ENCODE measurements at regions not wholly inside any gene's neighbourhood (a gene's known extent, or its start where the extent isn't known, plus 50 kb on each side); places are given as distances from the start of the nearest gene placed in this dataset.
A peak's percentile ranks its signal among the peaks of the same experiment; 100 is the strongest.

- DNase-seq (ENCODE audit: low read depth), result no peak
Observed at GRCh38 chr12:11568155-11568761, 81.2 kb upstream of the ETV6 start.

DNA sequence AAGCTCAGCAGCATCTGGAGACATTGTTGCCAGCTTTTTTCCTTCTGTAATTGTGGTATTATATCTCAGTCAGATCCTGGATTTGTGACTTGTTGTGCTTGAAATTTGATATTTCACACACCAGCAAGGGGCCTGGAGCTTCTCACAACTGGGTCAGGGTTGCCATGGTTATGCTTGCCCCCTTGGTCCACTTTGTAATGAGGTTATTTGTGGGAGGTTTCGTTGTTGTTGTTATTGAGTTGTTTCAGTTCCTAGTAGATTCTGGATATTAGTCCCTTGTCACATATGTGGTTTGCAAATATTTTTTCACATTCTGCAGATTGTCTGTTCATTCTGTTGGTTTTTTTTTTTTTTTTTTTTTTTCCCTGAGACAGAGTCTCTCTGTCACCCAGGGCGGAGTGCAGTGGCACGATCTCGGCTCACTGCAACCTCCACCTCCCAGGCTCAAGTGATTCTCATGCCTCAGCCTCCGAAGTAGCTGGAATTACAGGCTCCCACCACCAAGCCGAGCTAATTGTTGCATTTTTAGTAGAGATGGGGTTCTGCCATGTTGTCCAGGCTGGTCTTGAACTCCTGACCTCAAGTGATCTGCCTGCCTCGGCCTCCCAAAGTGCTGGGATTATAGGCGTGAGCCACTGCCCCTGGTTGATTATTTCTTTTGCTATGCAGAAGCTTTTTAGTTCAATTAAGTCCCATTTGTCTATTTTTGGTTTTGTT is 80.6 kb upstream of the ETV6 start:
- no peak for DNase-seq (ENCODE audit: low read depth)

DNA sequence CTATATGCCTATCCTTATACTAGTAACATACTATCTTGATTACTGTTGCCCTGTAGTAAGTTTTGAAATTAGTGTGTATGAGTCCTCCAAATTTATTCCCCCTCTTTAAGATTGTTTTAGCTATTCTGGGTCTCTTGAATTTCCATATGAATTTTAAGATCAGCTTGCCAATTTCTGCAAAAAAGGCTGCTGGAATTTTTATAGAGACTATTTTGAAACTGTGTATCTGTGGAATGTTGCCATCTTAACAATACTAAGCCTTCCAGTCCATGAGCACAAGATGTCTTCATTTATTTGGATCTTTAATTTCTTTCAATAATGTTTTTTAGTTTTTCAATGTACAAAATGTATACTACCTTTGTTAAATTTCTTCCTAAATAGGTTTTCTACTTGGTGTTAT is 79.8 kb upstream of the ETV6 start:
- DNase-seq (ENCODE audit: low read depth), result no peak

GRCh38 chr12:11573880-11574279 is 75.6 kb upstream of the ETV6 start:
- no peak for DNase-seq (ENCODE audit: low read depth)

- DNase-seq (ENCODE audit: low read depth), result no peak
Observed at GRCh38 chr12:11576104-11576503, 73.4 kb upstream of the ETV6 start.

- DNase-seq (ENCODE audit: low read depth), result no peak
Observed at GRCh38 chr12:11577658-11578260, 71.7 kb upstream of the ETV6 start.

- no peak for DNase-seq (ENCODE audit: low read depth)
Observed at GRCh38 chr12:11578461-11578993, 70.9 kb upstream of the ETV6 start.

DNA sequence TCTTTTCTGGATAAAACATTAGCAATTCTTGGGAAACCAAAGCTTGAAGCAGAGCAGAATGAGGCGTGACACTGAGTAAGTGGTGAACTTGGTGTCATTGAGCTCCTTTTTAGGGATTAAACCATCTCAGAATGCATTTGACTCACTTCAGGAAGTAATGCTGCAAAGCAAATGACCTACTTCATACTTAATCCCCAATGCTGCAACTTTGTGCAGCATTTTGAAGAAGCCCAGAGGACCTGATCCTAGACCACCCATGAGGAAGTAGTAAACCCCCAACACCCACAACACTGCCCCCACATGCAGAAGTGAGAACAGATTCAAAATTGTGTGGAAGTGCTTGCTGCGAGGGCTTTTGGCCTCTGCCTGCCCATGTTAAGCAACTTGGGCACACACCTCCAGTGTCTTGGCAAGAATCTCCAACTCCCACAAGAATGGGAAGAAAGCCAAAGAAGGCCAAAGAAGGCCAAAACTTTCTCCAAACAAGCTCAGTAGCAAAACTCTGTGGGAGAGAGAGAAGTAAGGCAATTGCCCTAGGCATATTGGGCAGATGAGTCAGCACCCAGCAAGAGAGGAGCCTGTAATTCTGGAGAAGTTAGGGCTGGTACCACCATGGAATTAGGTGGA is 69.2 kb upstream of the ETV6 start:
- no peak for DNase-seq (ENCODE audit: low read depth)

DNA sequence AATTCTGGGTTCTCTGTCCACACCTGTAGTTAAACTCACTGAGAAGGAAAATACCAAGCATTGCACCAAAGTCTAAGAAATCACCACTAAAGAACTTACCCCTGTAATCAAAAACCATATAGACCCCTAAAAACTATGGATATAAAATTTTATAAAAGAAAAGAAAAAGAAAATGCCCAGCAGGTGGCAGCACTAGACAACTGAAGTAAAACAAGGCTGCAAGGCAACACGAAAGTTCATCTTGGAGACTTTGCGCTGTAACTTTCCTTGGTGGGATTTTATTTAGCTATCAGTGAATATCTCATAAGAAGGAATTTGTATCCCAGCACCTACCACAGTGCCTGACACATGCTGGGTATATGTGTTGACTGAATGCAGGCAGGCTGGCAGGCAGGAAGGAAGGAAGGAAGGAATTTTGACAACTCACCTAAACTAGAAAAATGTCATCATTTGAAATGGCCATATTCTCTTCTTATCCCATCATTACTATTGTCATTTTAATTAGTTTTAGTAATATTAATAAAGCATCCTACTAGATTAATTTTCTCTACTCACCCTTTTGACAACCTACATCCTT is 68.2 kb upstream of the ETV6 start:
- peak; percentile 49 for DNase-seq (ENCODE audit: low read depth)

- DNase-seq (ENCODE audit: low read depth), result no peak
Observed at GRCh38 chr12:11584221-11584855, 65.1 kb upstream of the ETV6 start.

DNA sequence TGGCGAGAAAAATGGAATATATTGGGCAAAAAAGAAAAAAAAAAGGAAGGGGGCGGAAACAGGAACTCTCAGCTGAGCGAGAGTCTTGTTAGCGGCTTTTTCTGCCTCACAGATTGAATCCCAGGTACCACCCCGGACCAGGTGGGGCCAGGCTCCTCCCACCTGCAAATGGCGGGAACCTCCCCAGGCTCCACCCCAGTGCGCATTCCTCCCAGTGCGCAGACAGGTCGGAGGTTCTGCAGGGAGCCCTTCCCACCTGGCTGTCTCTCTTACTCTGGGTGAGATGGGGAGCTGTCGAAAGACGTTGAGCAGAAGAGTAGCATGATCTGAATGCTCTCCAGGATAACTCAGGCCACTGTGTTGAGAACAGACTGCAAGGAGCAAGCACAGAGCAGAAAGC is 57.0 kb upstream of the ETV6 start:
- no peak for DNase-seq (ENCODE audit: low read depth)

GRCh38 chr12:11593013-11593412 is 56.5 kb upstream of the ETV6 start:
- no peak for DNase-seq (ENCODE audit: low read depth)

DNA sequence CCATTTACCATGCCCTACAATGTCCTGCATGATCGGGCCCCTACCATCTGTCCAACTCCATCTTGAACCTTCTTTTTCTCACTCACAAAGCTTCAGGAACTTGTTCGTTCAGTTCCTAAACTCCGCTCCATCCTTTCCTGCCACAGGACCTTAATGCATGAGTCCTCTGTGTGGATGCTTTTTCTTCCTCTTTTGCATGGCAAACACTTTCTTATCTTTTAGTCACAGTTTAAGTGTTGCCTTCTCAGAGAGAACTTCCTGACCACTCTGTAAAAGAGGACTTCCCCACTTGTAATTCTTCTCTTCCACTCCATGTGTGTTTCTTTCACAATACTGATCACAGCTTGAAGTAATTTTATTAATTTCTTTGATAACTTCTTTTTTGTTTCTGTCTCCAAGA is 54.4 kb upstream of the ETV6 start:
- DNase-seq (ENCODE audit: low read depth), result no peak

- no peak for DNase-seq (ENCODE audit: low read depth)
Observed at GRCh38 chr12:11596141-11596540, 53.3 kb upstream of the ETV6 start.

GRCh38 chr12:11598900-11599299 is 50.6 kb upstream of the ETV6 start:
- DNase-seq (ENCODE audit: low read depth), result no peak

All from stimulated activated CD8-positive, alpha-beta memory T cell treated with anti-CD3 and anti-CD28 coated beads, Interleukin-7, amount 100 ng/mL, for 24 hours (primary cell).